ENCODE measurements at regions not wholly inside any gene's neighbourhood (a gene's known extent, or its start where the extent isn't known, plus 50 kb on each side); places are given as distances from the start of the nearest gene placed in this dataset.

DNA sequence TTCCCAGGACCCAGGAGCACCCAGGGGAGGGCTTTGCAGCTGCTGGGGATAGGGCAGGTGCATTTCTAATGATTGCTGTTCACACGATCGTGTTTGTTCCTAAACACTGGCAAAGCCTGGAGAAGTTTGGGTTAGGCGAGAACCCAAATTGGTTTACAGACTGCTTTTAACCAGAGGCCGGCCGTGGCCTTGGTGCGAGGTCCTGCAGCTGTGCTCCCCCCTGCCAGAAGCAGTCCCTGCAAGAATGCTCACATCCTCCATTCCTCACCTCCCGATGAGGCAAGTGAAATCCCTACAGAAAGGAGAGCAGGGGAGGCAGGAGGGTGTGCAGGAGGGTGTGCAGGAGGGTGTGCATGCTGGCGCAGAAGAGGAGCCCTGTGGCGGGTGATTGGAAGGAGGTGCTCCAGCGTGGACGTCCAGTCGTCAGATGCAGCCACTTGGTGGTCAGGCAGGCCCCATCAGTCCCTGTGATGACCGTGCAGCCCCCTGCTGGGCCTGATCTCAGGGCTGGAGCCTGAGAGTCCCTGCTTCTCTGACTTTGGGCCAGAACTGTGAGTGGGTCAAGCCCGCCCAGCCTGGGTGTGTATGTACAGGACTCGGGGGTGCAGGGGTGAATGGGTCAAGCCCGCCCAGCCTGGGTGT, 55.7 kb upstream of the FRMD1 start:
- TF ChIP-seq, protein P1, sequence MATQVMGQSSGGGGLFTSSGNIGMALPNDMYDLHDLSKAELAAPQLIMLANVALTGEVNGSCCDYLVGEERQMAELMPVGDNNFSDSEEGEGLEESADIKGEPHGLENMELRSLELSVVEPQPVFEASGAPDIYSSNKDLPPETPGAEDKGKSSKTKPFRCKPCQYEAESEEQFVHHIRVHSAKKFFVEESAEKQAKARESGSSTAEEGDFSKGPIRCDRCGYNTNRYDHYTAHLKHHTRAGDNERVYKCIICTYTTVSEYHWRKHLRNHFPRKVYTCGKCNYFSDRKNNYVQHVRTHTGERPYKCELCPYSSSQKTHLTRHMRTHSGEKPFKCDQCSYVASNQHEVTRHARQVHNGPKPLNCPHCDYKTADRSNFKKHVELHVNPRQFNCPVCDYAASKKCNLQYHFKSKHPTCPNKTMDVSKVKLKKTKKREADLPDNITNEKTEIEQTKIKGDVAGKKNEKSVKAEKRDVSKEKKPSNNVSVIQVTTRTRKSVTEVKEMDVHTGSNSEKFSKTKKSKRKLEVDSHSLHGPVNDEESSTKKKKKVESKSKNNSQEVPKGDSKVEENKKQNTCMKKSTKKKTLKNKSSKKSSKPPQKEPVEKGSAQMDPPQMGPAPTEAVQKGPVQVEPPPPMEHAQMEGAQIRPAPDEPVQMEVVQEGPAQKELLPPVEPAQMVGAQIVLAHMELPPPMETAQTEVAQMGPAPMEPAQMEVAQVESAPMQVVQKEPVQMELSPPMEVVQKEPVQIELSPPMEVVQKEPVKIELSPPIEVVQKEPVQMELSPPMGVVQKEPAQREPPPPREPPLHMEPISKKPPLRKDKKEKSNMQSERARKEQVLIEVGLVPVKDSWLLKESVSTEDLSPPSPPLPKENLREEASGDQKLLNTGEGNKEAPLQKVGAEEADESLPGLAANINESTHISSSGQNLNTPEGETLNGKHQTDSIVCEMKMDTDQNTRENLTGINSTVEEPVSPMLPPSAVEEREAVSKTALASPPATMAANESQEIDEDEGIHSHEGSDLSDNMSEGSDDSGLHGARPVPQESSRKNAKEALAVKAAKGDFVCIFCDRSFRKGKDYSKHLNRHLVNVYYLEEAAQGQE (IDR thresholded peaks at IDR 0.05; ENCODE audit: low read depth) = no peak
- TF ChIP-seq TCF7L2 (IDR thresholded peaks at IDR 0.05; ENCODE audit: borderline replicate concordance, extremely low read depth, insufficient read depth, insufficient read length) (no peak), RAD21 (IDR thresholded peaks at IDR 0.05; ENCODE audit: low read depth) (no peak), ZNF274 (IDR thresholded peaks at IDR 0.05; ENCODE audit: low read depth, low read length) (no peak), SP1 (IDR thresholded peaks at IDR 0.05; ENCODE audit: low read depth) (no peak), EZH2 (IDR thresholded peaks at IDR 0.05) (no peak), ELF1 (IDR thresholded peaks at IDR 0.05; ENCODE audit: borderline replicate concordance, low read depth) (no peak), CEBPB (IDR thresholded peaks at IDR 0.05; ENCODE audit: low read depth) (no peak), ZFX (IDR thresholded peaks at IDR 0.05) (no peak), SRF (IDR thresholded peaks at IDR 0.05; ENCODE audit: low read depth) (no peak), YY1 (IDR thresholded peaks at IDR 0.05; ENCODE audit: extremely low read depth, insufficient replicate concordance, low read depth, low read length) (no peak), JUND (IDR thresholded peaks at IDR 0.05) (no peak), EZH2phosphoT487 (IDR thresholded peaks at IDR 0.05; ENCODE audit: borderline replicate concordance) (no peak), EGR1 (IDR thresholded peaks at IDR 0.05; ENCODE audit: low read depth) (no peak), FOSL1 (IDR thresholded peaks at IDR 0.05; ENCODE audit: low read depth) (no peak), POLR2A (IDR thresholded peaks at IDR 0.05; ENCODE audit: borderline replicate concordance, extremely low read depth, insufficient read depth, insufficient read length) (no peak), CBX3 (IDR thresholded peaks at IDR 0.05; ENCODE audit: low read depth) (no peak)
- TF ChIP-seq, protein P2, sequence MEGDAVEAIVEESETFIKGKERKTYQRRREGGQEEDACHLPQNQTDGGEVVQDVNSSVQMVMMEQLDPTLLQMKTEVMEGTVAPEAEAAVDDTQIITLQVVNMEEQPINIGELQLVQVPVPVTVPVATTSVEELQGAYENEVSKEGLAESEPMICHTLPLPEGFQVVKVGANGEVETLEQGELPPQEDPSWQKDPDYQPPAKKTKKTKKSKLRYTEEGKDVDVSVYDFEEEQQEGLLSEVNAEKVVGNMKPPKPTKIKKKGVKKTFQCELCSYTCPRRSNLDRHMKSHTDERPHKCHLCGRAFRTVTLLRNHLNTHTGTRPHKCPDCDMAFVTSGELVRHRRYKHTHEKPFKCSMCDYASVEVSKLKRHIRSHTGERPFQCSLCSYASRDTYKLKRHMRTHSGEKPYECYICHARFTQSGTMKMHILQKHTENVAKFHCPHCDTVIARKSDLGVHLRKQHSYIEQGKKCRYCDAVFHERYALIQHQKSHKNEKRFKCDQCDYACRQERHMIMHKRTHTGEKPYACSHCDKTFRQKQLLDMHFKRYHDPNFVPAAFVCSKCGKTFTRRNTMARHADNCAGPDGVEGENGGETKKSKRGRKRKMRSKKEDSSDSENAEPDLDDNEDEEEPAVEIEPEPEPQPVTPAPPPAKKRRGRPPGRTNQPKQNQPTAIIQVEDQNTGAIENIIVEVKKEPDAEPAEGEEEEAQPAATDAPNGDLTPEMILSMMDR (IDR thresholded peaks at IDR 0.05 in 2 of 3, conservative IDR thresholded peaks at IDR 0.05 in 1 of 3; ENCODE audit: borderline replicate concordance in 1 of 3, insufficient read depth in 1 of 3, low read depth in 2 of 3, low read length in 2 of 3) = no peak
- TF ChIP-seq, protein P3, sequence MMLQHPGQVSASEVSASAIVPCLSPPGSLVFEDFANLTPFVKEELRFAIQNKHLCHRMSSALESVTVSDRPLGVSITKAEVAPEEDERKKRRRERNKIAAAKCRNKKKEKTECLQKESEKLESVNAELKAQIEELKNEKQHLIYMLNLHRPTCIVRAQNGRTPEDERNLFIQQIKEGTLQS (IDR thresholded peaks at IDR 0.05) = no peak
- TF ChIP-seq, protein P4, sequence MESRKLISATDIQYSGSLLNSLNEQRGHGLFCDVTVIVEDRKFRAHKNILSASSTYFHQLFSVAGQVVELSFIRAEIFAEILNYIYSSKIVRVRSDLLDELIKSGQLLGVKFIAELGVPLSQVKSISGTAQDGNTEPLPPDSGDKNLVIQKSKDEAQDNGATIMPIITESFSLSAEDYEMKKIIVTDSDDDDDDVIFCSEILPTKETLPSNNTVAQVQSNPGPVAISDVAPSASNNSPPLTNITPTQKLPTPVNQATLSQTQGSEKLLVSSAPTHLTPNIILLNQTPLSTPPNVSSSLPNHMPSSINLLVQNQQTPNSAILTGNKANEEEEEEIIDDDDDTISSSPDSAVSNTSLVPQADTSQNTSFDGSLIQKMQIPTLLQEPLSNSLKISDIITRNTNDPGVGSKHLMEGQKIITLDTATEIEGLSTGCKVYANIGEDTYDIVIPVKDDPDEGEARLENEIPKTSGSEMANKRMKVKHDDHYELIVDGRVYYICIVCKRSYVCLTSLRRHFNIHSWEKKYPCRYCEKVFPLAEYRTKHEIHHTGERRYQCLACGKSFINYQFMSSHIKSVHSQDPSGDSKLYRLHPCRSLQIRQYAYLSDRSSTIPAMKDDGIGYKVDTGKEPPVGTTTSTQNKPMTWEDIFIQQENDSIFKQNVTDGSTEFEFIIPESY (IDR thresholded peaks at IDR 0.05; ENCODE audit: extremely low read depth, insufficient replicate concordance, low read length) = no peak
- H3K79me2 ChIP-seq (ENCODE audit: insufficient read depth, low read length) = no peaks in the 10 kb centered on the region
- ATAC-seq (no peak), DNase-seq (ENCODE audit: low read depth, low spot score) (no peak)
- H3K36me3 ChIP-seq (ENCODE audit: control insufficient read depth in 1 of 2, insufficient read depth in 2 of 2, low read length in 2 of 2) = no peaks in the 10 kb centered on the region
- no peaks in the 10 kb centered on the region for H4K20me1 ChIP-seq (ENCODE audit: insufficient read depth)
- BruUV-seq (replicated peaks) = no TSS peak
- ChIA-PET RAD21 (ENCODE audit: low non-redundant PET in 1 of 2, low total read pairs in 2 of 2, uncharacterized antibody in 2 of 2, unreplicated experiment in 2 of 2) (no interaction called here), POLR2A (no interaction called here), CTCF (no interaction called here)
- no peaks in the 10 kb centered on the region for H3K4me1 ChIP-seq (ENCODE audit: control insufficient read depth in 1 of 2, insufficient read depth in 2 of 2, low read length in 2 of 2)
- no peak overlapping the region for H3K4me2 ChIP-seq (ENCODE audit: low read length)
- H3K27ac ChIP-seq (ENCODE audit: low read depth, low read length) = no peak overlapping the region
- no peaks in the 10 kb centered on the region for H3K9me2 ChIP-seq (ENCODE audit: insufficient read depth)
- H3K27me3 ChIP-seq (ENCODE audit: insufficient read depth, low read length) = peaks cover 6% of the 10 kb centered on the region; the same call in 1 of the 2 replicates
- no peak overlapping the region for H3K4me3 ChIP-seq (replicated peaks in 1 of 2; ENCODE audit: low read depth in 1 of 2, low read length in 2 of 2)
- intact Hi-C loops (cut with micrococcal nuclease) = no loop called here
- no peaks in the 10 kb centered on the region for H3K9me3 ChIP-seq (ENCODE audit: control insufficient read depth in 1 of 2, insufficient read depth in 1 of 2, low read depth in 1 of 2, low read length in 2 of 2)
- no peak overlapping the region for H3K9ac ChIP-seq (ENCODE audit: low read length)
- H2AFZ ChIP-seq (ENCODE audit: low read depth, low read length, poor library complexity, severe bottlenecking) = no peak overlapping the region
